Keratinocyte (primary cell): ENCODE measurements at regions not wholly inside any gene's neighbourhood (a gene's known extent, or its start where the extent isn't known, plus 50 kb on each side); places are given as distances from the start of the nearest gene placed in this dataset.

Experiments used
- EZH2 ChIP-seq: IDR thresholded peaks from one replicate; pipeline ENCODE4 v1.6.1; 2012; ENCODE audit warnings: inconsistent platforms, mild to moderate bottlenecking, low read length, moderate library complexity
- TF ChIP-seq, protein P1 (sequence below), 3 experiments: IDR thresholded peaks in 1 of 3; conservative IDR thresholded peaks in 1 of 3; optimal IDR thresholded peaks in 1 of 3; 2 replicates in 2 of 3; 3 replicates in 1 of 3; pipeline versions ENCODE3 to v1.5.1; 2011; ENCODE audit warnings: low read length in 3 of 3, mild to moderate bottlenecking in 3 of 3, moderate library complexity in 2 of 3, control low read depth in 1 of 3, inconsistent platforms in 1 of 3; ENCODE audit not compliant: insufficient read depth in 2 of 3; ENCODE audit errors: extremely low read depth in 1 of 3

DNA sequence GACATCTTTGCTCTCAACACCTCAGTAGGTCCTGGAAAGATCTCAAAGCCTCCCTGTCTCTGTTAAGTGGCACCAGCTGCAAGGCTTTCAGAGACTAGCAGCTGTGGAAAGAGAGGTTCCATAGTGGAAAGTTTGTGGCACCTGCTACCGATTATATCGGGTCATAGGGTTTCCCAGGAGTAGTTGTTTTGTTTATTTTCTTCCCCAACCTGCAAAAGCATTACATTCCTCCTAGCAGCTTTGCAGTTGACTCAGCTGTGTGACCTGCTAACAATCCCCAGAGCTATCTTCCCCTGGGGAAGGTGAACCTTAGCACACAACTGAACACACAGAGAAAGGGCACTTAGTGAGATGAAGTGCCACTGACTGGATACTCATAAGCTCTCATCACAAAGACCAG is 598.9 kb upstream of the GRM7 start:
- TF ChIP-seq EZH2 = no peak
- TF ChIP-seq, protein P1, sequence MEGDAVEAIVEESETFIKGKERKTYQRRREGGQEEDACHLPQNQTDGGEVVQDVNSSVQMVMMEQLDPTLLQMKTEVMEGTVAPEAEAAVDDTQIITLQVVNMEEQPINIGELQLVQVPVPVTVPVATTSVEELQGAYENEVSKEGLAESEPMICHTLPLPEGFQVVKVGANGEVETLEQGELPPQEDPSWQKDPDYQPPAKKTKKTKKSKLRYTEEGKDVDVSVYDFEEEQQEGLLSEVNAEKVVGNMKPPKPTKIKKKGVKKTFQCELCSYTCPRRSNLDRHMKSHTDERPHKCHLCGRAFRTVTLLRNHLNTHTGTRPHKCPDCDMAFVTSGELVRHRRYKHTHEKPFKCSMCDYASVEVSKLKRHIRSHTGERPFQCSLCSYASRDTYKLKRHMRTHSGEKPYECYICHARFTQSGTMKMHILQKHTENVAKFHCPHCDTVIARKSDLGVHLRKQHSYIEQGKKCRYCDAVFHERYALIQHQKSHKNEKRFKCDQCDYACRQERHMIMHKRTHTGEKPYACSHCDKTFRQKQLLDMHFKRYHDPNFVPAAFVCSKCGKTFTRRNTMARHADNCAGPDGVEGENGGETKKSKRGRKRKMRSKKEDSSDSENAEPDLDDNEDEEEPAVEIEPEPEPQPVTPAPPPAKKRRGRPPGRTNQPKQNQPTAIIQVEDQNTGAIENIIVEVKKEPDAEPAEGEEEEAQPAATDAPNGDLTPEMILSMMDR (optimal IDR thresholded peaks at IDR 0.05 in 1 of 3, IDR thresholded peaks at IDR 0.05 in 1 of 3, conservative IDR thresholded peaks at IDR 0.05 in 1 of 3; ENCODE audit: extremely low read depth in 1 of 3, insufficient read depth in 2 of 3, low read length in 3 of 3) = no peak
